Vagina (tissue), 2 donors: ENCODE measurements at regions not wholly inside any gene's neighbourhood (a gene's known extent, or its start where the extent isn't known, plus 50 kb on each side); places are given as distances from the start of the nearest gene placed in this dataset.

Experiments
- POLR2AphosphoS5 ChIP-seq, 2 donors: sonication (generic); formaldehyde crosslinking; IDR thresholded peaks; one replicate each; pipeline ENCODE4 v1.9.0; 2017; ENCODE audit warnings: antibody characterized with exemption in 2 of 2, mild to moderate bottlenecking in 2 of 2, low read depth in 1 of 2; ENCODE audit not compliant: insufficient read depth in 1 of 2
- TF ChIP-seq, protein P1 (sequence below), 3 experiments: fragments of 450-650 bp in 2 of 3; fragments of 200-600 bp in 1 of 3; sonication (generic) in 1 of 3; IDR thresholded peaks; one replicate each; pipeline ENCODE4 v1.5.1; 2017 to 2019; ENCODE audit warnings: antibody characterized with exemption in 3 of 3, mild to moderate bottlenecking in 2 of 3, moderate library complexity in 2 of 3

DNA sequence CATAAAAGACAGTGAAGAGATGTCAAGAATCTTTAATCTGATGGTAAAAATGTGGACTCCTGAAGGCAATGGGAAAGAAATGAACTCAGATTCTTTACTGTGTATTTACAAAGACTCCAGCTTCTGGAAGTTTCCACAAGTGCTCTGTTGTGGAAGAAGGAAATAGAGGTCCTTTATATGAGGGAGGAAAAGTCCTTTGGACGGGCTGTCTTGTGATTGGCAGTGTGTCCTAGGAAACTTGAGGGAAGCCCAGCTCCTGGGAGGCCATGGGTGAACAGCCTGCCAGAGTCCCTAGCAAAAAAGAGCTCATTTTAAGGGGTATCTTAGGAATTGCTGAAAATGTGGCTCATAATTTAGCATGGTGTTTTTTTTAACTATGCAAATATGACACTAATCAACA, 92.0 kb downstream of the RNASET2 start:
- TF ChIP-seq, protein P1, sequence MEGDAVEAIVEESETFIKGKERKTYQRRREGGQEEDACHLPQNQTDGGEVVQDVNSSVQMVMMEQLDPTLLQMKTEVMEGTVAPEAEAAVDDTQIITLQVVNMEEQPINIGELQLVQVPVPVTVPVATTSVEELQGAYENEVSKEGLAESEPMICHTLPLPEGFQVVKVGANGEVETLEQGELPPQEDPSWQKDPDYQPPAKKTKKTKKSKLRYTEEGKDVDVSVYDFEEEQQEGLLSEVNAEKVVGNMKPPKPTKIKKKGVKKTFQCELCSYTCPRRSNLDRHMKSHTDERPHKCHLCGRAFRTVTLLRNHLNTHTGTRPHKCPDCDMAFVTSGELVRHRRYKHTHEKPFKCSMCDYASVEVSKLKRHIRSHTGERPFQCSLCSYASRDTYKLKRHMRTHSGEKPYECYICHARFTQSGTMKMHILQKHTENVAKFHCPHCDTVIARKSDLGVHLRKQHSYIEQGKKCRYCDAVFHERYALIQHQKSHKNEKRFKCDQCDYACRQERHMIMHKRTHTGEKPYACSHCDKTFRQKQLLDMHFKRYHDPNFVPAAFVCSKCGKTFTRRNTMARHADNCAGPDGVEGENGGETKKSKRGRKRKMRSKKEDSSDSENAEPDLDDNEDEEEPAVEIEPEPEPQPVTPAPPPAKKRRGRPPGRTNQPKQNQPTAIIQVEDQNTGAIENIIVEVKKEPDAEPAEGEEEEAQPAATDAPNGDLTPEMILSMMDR (IDR thresholded peaks at IDR 0.05) = no peak
- no peak for TF ChIP-seq POLR2AphosphoS5 (IDR thresholded peaks at IDR 0.05; ENCODE audit: insufficient read depth in 1 of 2, low read depth in 1 of 2)
